ENCODE measurements at regions not wholly inside any gene's neighbourhood (a gene's known extent, or its start where the extent isn't known, plus 50 kb on each side); places are given as distances from the start of the nearest gene placed in this dataset.
"Not testable (repeated sequence)": the region's sequence is repeated elsewhere in the genome, so short reads cannot be mapped to it uniquely, and the experiment has no call there.

- ATAC-seq (no peak), DNase-seq (ENCODE audit: low spot score) (no peak)
- no peaks in the 10 kb centered on the region for H3K36me3 Mint-ChIP-seq
- H3K27me3 Mint-ChIP-seq: no peaks in the 10 kb centered on the region
- H3K4me3 Mint-ChIP-seq: no peak overlapping the region
- peaks cover 7% of the 10 kb centered on the region for H3K9me3 Mint-ChIP-seq
- H3K4me1 Mint-ChIP-seq (ENCODE audit: low read depth in 2 of 2): no peaks in the 10 kb centered on the region
- H3K27ac Mint-ChIP-seq: no peak overlapping the region
These were observed 163.2 kb upstream of the INTU start for GRCh38 chr4:127469542-127469941.

- ATAC-seq (no peak), DNase-seq (ENCODE audit: low spot score) (no peak)
- no peak overlapping the region for H3K27ac Mint-ChIP-seq
- H3K36me3 Mint-ChIP-seq: no peaks in the 10 kb centered on the region
- H3K4me3 Mint-ChIP-seq: no peak overlapping the region
- no peaks in the 10 kb centered on the region for H3K27me3 Mint-ChIP-seq
- H3K9me3 Mint-ChIP-seq: peaks cover 7% of the 10 kb centered on the region
- no peaks in the 10 kb centered on the region for H3K4me1 Mint-ChIP-seq (ENCODE audit: low read depth in 2 of 2)
These were observed 162.6 kb upstream of the INTU start for GRCh38 chr4:127469959-127470809.

- H3K9me3 Mint-ChIP-seq; H3K4me1 Mint-ChIP-seq (ENCODE audit: low read depth in 2 of 2); H3K4me3 Mint-ChIP-seq; H3K27ac Mint-ChIP-seq; H3K36me3 Mint-ChIP-seq; H3K27me3 Mint-ChIP-seq; DNase-seq (ENCODE audit: low spot score); ATAC-seq: not testable (repeated sequence)
These were observed 154.5 kb upstream of the INTU start for GRCh38 chr4:127478271-127478670.

GRCh38 chr4:127479031-127479622 lies 153.6 kb upstream of the INTU start:
- H3K4me1 Mint-ChIP-seq (ENCODE audit: low read depth in 2 of 2): no peaks in the 10 kb centered on the region
- no peaks in the 10 kb centered on the region for H3K36me3 Mint-ChIP-seq
- H3K9me3 Mint-ChIP-seq: peaks cover 3% of the 10 kb centered on the region
- no peak for DNase-seq (ENCODE audit: low spot score)
- no peak for ATAC-seq
- H3K27me3 Mint-ChIP-seq: no peaks in the 10 kb centered on the region
- H3K27ac Mint-ChIP-seq: no peak overlapping the region
- H3K4me3 Mint-ChIP-seq: no peak overlapping the region

- peaks cover 4% of the 10 kb centered on the region for H3K9me3 Mint-ChIP-seq
- H3K27ac Mint-ChIP-seq: no peak overlapping the region
- no peak for DNase-seq (ENCODE audit: low spot score)
- no peaks in the 10 kb centered on the region for H3K4me1 Mint-ChIP-seq (ENCODE audit: low read depth in 2 of 2)
- ATAC-seq: no peak
- no peak overlapping the region for H3K4me3 Mint-ChIP-seq
- H3K36me3 Mint-ChIP-seq: no peaks in the 10 kb centered on the region
- H3K27me3 Mint-ChIP-seq: no peaks in the 10 kb centered on the region
These were observed 150.7 kb upstream of the INTU start for GRCh38 chr4:127482049-127482448.

- no peak overlapping the region for H3K27ac Mint-ChIP-seq
- no peak for DNase-seq (ENCODE audit: low spot score)
- no peaks in the 10 kb centered on the region for H3K36me3 Mint-ChIP-seq
- H3K27me3 Mint-ChIP-seq: no peaks in the 10 kb centered on the region
- ATAC-seq: no peak
- no peak overlapping the region for H3K4me3 Mint-ChIP-seq
- peaks cover 4% of the 10 kb centered on the region for H3K9me3 Mint-ChIP-seq
- H3K4me1 Mint-ChIP-seq (ENCODE audit: low read depth in 2 of 2): no peaks in the 10 kb centered on the region
These were observed 148.6 kb upstream of the INTU start for GRCh38 chr4:127484117-127484516.

- Mint-ChIP-seq H3K9me3 (peaks cover 4% of the 10 kb centered on the region), H3K4me3 (no peak overlapping the region), H3K36me3 (no peaks in the 10 kb centered on the region), H3K27ac (no peak overlapping the region), H3K27me3 (no peaks in the 10 kb centered on the region), H3K4me1 (ENCODE audit: low read depth in 2 of 2) (no peaks in the 10 kb centered on the region)
- DNase-seq (ENCODE audit: low spot score) (no peak), ATAC-seq (no peak)
These were observed 146.5 kb upstream of the INTU start for GRCh38 chr4:127486248-127486647.

GRCh38 chr4:127491571-127491970 lies 141.2 kb upstream of the INTU start:
- Mint-ChIP-seq H3K27me3 (no peaks in the 10 kb centered on the region), H3K36me3 (no peaks in the 10 kb centered on the region), H3K27ac (no peak overlapping the region), H3K4me1 (ENCODE audit: low read depth in 2 of 2) (no peaks in the 10 kb centered on the region), H3K9me3 (peaks cover 3% of the 10 kb centered on the region), H3K4me3 (no peak overlapping the region)
- DNase-seq (ENCODE audit: low spot score) (no peak), ATAC-seq (no peak)

- H3K4me1 Mint-ChIP-seq (ENCODE audit: low read depth in 2 of 2); ATAC-seq; DNase-seq (ENCODE audit: low spot score); H3K4me3 Mint-ChIP-seq; H3K36me3 Mint-ChIP-seq; H3K9me3 Mint-ChIP-seq; H3K27me3 Mint-ChIP-seq; H3K27ac Mint-ChIP-seq: not testable (repeated sequence)
These were observed 135.9 kb upstream of the INTU start for GRCh38 chr4:127496875-127497274.

- Mint-ChIP-seq H3K4me3 (no peak overlapping the region), H3K36me3 (no peaks in the 10 kb centered on the region), H3K27ac (no peak overlapping the region), H3K9me3 (peaks cover 9% of the 10 kb centered on the region), H3K4me1 (ENCODE audit: low read depth in 2 of 2) (no peaks in the 10 kb centered on the region), H3K27me3 (no peaks in the 10 kb centered on the region)
- ATAC-seq (no peak), DNase-seq (ENCODE audit: low spot score) (no peak)
These were observed 134.4 kb upstream of the INTU start for GRCh38 chr4:127498366-127498765.

GRCh38 chr4:127500242-127500641 lies 132.5 kb upstream of the INTU start:
- DNase-seq (ENCODE audit: low spot score): no peak
- peaks cover 9% of the 10 kb centered on the region for H3K9me3 Mint-ChIP-seq
- no peaks in the 10 kb centered on the region for H3K27me3 Mint-ChIP-seq
- no peaks in the 10 kb centered on the region for H3K4me1 Mint-ChIP-seq (ENCODE audit: low read depth in 2 of 2)
- no peak overlapping the region for H3K4me3 Mint-ChIP-seq
- no peak for ATAC-seq
- no peaks in the 10 kb centered on the region for H3K36me3 Mint-ChIP-seq
- H3K27ac Mint-ChIP-seq: no peak overlapping the region

- Mint-ChIP-seq H3K4me1 (ENCODE audit: low read depth in 2 of 2) (no peaks in the 10 kb centered on the region), H3K27ac (no peak overlapping the region), H3K9me3 (peaks cover 9% of the 10 kb centered on the region), H3K27me3 (no peaks in the 10 kb centered on the region), H3K4me3 (no peak overlapping the region), H3K36me3 (no peaks in the 10 kb centered on the region)
- no peak for ATAC-seq
- no peak for DNase-seq (ENCODE audit: low spot score)
These were observed 131.7 kb upstream of the INTU start for GRCh38 chr4:127501103-127501502.

GRCh38 chr4:127503111-127503510 lies 129.6 kb upstream of the INTU start:
- no peak overlapping the region for H3K4me3 Mint-ChIP-seq
- H3K27ac Mint-ChIP-seq: no peak overlapping the region
- no peaks in the 10 kb centered on the region for H3K36me3 Mint-ChIP-seq
- H3K4me1 Mint-ChIP-seq (ENCODE audit: low read depth in 2 of 2): no peaks in the 10 kb centered on the region
- ATAC-seq: no peak
- no peak for DNase-seq (ENCODE audit: low spot score)
- peaks cover 5% of the 10 kb centered on the region for H3K9me3 Mint-ChIP-seq
- H3K27me3 Mint-ChIP-seq: no peaks in the 10 kb centered on the region

GRCh38 chr4:127505203-127505602 lies 127.6 kb upstream of the INTU start:
- Mint-ChIP-seq H3K4me1 (ENCODE audit: low read depth in 2 of 2) (no peaks in the 10 kb centered on the region), H3K27ac (no peak overlapping the region), H3K36me3 (no peaks in the 10 kb centered on the region), H3K27me3 (no peaks in the 10 kb centered on the region), H3K4me3 (no peak overlapping the region), H3K9me3 (peaks cover 5% of the 10 kb centered on the region)
- ATAC-seq: no peak
- no peak for DNase-seq (ENCODE audit: low spot score)

All from natural killer cell treated with Interleukin-12 subunit alpha and Interleukin-12 subunit beta and Interleukin-15 and Interleukin-18, amount 100 ng/mL, for 72 hours (primary cell).